NCI-H446 (cell line): ENCODE measurements at regions not wholly inside any gene's neighbourhood (a gene's known extent, or its start where the extent isn't known, plus 50 kb on each side); places are given as distances from the start of the nearest gene placed in this dataset.

Source experiments
- DNase-seq, 2 experiments: peaks; one replicate each; lab custom pipeline; 2025; lab: John Stamatoyannopoulos, UW

DNA sequence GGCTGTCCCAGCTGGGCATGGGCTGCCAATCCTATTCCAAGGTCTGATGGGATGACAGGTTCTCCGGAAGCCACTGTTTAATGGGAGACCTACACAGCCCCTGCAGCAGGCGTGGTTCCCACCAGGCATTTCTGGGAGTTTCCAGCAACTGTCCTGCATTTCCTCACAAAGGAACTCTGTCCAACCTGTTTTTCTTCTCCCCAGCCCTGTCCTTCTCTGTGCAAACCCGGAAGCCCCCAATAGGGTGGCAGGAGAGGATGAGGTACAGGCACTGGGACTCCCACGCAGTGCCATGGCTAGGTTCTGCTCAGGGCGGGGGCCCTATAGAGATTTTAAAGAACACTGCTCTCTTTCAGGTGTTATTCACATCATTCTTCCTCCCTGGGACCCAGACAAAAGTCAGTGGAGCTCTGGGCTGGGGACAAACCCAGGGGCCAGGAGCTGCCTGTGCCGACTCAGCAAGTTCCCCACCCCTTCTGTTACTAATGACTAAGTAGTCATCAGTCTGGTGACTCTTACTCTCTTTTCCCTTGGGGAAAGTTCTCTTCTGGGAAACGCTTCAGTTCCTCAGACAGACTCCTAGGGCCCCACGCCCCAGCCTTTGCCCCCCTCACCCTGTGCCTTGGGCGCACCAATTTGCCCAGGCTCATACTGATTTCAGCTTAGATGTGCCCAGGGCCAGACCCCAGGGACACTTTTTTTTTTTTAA lies 97.7 kb downstream of the CD47 start:
- DNase-seq = no peak

DNA sequence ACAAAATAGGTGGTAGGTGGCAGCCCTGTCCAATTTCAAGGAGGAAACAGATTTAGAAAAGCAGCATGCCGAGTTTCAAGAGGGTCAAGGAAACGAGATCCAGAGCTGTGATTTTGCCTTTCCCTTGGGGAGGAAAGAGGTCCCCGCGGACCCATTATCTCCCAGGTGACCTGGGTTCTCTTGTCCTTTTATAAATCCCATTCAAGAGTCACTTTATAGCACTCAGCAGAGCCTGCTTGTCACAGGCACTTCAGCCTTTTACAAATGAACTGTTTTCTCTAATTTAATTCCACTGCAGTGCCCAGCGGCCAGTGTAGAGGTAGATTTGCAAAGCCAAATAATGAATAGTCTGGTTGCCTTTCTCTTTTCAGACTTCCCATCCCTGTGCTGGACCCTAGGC lies 99.9 kb downstream of the CD47 start:
- DNase-seq = no peak

DNA sequence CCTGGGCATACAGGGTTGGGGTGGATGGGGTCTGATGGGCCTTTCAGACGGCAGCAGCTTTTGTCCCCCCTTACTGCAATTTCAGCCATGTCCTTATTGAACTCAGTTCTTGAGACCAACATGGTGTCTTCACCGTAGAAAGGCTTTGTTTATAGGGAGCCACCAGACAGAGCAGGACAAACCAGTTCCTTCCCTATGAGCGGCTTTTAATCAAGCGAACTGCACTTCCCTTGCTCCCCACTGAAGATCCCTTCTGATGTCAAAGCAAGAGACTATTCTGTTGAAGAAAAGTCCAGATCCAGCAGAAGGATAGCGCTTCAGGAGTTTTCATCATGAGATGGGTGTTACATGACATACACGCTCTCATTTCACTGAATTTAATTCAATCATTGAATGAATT lies 100.4 kb downstream of the CD47 start:
- no peak for DNase-seq

DNA sequence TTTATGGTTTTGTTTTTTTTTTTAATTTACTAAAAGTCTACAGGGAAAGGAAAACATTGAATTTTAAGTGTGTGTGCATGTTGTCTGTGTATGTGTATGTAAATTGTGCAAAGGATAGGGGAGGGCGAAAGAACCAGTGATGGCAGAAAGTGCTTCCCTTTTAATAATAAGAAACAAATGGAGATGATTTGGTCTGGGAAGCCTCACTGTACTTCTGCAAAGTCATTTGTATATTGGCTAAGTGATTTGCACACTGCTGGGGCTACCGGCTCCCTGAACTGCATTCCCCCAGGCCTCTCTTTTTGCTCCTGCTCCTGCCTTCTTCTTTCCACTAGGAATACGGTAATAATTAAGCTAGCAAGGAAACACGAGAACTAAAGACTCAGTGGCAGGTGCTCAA lies 101.2 kb downstream of the CD47 start:
- DNase-seq = no peak

DNA sequence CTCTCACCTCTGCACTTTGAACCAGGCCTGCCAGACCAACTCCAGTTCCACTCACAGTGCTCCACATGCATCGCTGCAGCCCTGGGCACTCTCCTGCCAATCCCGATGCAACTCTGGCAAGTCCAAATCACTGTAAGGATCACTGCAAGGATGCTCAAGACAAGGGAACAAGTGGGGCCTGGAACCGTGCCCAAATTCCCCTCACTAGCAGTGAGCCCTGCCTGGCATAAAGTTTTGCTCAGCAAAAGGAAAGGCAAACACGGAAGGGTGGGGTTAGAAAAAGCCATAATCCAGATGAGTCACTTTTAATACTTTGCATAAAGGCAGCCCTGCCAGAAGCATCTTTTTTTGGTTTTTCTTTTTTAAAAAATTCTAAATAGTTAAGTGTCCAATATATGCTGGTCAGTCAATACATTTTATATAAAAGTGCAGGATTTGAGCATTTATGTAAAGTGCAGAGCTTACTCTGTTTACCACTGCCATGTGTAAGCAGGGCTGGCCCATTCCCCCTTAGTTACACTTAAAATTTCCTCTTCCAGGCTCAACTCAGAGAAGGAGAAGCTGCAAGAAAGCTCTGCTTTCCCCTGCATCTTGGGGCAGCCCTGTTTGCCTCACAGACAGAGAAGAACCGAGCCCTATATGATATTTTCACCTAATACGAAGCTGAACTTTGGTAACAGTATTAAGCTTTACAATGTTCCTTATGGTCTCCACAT lies 102.2 kb downstream of the CD47 start:
- DNase-seq = peak in 1 of 2 experiments; percentile 49

DNA sequence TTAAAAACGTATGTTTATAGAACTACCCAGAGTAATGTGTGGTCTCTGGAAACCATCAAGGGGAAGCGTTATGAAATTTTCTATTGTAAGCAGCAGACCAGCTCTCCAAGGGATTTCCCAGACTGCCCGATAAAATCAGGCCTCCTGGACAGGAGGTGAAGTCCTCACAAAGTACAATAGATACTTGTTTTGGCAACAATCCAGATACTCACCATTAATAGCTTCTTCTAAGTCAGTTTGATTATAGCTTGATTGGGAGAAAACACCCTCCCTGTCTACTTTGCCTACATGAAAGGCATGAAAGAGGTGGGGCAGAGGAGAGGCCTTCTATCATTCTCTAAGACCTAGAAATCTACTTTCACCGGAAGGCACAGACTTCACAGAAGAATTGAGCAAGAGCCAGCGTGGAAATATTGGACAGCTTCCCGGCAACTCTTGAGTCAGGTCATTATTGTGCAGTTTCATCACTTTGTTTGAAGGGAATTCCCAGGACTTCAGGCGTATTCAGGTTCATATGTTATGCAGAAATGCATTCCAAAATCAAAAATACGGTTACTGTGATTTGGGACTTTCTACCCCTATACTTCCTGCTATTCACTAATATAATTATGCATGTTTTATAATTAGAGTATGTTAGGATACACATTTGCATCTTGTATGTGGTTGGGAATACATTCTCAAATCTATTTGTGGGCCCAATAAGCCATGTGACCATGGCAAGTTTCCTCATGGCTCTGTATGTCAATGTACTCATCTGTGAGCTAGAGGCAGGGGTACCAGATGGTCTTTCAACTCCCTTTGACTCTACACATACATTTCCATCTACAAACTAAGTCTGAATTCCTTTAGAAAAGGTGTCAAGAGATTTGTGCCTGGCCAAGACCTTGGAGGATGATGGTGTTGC lies 103.5 kb downstream of the CD47 start:
- peak; percentile 18 to 76 for DNase-seq

DNA sequence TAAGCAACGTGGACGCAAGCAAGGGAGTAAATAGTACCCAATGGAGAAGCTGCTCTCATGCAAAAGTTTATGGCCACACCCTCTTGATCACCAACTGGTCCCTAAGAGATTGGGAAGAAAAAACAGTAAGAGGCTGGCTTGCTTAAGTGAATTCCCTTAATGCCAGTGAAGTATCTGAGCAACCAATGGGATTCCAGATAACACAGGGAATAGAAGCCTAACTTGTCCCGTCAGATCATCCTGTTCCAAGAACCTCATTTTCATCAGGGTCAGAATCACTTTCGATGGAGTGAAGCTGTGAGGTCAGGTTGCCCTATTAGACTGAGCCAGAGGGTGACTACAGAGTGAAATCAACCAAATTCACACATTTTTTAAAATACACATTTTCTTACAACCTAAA lies 104.3 kb downstream of the CD47 start:
- DNase-seq = no peak

DNA sequence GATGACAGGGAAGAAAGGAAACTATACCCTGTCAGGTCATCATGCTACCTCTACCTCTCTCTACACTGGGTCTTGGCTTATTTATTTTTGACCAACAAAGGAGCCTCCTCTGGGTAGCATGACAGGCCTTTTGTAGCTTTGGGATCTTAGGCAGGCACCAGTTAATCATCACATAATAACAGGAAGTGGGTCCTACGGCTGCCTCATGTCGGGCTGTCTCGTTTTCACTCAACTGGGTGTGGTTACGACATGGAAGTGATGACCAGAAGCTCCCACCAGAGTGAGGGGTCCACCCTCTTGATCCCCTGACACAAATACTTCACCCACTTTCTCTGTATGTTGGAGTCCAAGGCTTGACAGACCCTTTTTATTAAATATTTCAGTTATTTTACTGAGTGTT lies 105.3 kb downstream of the CD47 start:
- DNase-seq = no peak

DNA sequence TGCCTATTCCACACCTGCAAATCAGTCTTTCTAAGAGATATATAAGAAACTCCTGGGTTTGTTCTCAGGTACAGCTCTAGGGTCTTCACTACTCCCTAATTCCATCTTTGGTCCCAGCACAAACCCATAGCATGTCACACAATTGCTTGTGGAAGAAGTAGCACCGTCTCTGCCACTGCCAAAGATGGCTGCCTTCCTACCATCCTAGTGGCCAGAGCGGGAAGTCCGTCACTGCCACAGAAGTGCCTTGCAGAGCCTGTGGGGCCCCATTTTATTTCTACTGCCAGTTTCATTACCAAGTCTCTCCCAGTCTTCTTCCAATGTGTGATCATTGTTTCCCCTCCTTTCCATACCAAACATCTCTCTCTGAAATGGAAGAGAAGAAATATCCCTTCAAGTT lies 107.6 kb downstream of the CD47 start:
- no peak for DNase-seq

DNA sequence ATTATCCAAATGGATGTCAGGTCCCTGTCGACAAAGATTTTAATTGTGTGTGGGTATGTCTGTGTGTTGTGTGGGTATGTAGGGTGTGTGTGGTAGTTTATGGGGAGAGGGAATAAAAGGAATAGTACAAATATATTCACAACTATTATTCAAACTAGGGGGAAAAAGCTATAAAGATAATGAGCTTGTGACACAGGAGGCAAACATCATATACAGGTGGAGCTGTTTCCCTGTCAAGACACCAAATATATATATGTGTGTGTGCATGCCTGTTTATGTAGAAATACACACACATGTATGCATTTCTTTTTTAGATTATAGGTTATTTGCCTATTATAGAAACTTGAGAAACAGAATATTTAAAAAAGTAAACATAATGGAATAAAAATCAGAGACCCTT lies 108.7 kb downstream of the CD47 start:
- DNase-seq = no peak

DNA sequence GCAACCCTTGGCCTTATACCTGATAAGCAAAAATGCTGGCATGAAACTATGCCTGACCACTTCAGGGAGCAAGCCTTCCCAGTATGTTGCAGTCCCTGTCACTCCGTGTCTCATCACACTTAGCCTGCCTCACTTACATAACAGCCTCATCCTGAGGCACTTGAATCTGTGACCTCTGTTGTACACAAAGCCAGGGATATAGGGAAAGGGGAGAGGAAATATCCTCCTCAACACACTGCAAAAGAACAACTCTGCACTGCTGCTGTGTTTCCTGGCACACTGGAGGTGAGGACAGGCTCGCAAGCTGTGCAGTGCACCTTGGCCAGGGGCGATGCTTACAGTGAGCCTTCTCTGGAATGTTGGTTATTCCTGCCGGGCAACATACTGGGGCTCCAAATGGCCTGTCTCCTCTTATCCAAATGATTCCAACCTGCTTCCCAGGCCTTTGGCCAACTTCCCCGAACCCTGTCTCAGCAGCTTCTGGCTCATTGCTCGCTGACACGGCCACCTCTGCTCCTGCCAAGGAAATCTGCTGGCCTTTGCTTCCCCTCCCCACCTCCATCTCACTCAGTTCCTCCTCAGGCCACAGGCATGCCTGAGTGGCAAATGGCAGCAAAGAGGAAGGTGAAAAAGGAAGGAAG lies 109.2 kb downstream of the CD47 start:
- DNase-seq = peak; percentile 25 to 82

DNA sequence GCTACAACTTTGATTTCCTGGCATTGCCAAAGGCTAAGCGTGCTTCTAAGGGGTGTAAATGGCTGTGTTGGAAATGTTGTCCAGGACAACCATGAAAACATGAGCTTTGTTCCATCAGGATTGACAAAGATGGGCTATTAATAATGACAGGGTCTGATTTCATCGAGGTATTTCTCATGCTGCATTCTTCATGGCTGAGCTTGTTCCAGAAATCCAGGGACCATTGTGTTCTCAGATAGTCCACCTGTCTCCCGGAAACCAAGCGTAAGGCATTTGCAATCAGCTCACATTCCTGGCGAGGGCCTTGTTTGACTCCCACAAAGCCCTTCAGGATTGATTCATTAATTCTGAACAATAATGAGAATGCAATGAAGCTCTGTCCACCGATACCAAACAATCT lies 111.3 kb downstream of the CD47 start:
- no peak for DNase-seq

DNA sequence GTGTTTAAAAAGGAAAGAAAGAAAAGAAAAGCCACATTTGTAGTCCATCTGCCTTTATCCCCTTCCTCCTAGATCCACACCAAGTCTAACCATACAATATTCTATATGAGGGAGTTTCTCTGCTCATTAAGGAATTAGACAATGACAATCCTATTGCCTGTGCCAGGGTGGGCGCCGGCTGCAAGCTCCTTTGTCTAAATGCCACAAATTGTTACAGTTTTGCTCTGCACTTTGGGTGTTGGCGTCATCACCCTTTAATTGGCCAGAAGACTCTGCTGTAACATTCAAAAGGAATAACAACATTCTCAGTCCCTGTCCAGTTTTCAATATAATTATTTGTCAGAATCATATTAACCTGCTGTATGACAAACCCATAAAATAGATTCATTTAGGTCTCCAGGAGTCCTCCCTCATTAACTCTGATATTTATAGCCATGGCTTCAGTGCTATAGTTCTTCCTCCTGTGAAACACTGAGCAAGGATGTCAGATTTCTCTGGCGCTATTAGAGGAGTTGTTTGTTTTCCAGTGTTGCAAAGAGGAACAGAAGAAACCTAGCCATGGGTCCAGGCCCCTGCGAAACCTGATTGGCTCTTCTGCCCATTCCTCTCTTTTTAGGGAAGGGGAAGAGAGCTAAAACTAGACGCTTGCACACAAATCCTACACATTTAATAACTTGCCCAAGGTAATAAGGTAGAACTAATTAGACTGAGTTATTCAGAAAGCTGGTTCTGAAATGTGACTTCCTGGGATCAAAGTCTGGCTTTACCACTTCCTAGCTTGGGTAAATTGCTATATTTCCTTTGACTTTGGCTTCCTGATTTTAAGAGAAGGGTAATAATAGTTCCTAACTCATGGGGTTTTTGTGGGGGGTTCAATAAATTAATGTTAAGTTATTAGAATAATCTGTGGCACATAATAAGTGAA lies 112.4 kb downstream of the CD47 start:
- DNase-seq = peak in 1 of 2 experiments; percentile 17

DNA sequence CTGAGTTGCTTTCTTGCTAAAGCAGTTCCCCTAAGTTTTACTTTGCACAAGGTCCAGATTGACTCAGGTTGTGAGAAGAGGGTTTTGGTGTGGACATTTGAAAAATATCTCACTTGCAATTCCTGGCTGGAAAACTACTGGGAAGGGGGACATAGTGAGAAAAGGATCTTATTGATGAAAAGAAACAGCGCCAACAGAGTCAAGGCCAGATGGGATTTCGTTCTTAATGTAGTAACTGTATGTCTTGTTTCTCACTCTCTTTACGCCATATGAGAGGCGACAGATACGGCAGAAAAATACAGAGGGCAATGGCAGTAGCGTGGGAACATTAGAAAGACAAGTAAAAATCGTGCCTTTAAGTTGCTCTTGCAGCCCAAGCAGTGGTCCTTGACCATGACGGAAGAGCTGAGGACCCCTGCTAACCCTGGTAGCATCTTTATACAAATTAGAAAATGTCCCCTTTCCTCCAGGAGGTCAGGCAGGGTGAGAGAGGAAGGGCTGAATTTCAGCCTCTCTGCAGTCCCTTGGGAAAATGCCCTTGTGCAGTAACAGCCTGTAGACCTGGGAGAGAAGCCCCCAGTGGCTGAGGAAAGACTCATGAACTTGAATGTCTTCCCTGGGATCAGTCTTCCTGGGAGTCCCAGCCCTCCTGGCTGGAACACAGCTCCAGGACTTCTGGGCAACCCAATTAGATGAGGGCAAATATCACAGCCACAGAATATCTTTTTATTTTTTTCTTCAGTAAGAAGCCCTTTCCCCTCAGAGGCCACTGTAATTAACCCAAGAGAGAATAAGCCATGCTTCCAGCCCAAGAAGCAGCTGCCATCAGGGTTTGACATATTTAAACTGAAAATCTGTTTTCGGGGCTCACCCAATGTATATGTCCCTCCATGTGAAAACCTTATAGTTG lies 113.4 kb downstream of the CD47 start:
- no peak for DNase-seq

DNA sequence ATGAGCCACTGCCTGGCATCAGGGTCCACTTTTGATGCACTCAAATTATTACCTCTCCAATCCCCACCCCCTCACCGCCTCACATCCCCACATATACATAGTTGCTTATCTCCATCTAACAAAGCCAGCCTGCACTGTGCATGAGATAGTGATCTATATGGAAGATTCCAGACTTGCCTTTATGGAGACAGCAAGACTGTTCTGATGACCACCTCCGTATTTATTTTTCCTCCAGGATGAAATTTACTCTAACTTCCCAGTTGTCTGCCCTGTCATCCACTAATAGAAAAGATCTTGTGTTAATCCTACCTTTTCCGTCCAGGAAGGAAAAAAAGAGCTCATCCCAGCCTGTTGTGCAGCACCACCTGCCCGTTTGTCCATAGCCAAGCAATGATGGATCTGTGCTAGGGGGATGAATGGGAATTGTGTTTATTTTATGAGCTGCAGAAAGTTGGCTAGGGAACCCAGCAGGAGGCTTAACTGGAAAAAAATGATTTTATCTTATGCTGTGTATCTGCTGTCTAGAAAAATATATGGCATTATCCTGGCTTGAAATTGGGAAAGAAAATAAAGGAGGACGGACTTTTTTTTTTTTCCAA lies 114.5 kb downstream of the CD47 start:
- no peak for DNase-seq

DNA sequence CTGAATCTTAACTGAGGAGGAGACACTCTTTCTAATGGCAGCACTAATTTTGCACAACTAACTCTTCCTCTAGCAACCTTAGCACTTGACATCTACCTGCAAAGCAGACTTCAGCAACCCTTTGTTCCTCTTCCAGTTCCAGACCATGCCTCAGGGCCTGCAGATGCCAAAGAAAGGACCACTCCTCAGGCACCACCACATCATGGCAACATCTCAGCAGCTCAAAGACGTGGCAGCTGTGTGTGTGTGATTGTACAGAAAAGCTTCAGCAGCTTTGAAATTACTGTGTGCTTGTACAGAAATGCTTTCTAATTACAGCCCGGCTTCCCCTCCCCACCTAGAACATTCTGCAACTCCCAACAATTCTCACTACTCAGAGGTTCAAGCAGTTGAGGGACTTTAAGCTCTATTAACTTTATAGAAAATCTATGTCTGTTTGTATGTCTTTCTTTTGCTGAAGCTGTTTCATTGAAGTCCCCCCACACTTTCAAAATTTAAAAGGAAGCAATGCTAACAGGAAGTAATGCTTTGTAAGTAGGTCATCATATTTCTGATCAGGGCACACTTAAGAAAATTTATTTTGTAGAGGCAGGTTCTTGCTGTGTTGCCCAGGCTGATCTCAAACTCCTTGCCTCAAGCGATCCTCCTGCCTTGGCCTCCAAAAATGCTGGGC lies 115.2 kb downstream of the CD47 start:
- DNase-seq = no peak

DNA sequence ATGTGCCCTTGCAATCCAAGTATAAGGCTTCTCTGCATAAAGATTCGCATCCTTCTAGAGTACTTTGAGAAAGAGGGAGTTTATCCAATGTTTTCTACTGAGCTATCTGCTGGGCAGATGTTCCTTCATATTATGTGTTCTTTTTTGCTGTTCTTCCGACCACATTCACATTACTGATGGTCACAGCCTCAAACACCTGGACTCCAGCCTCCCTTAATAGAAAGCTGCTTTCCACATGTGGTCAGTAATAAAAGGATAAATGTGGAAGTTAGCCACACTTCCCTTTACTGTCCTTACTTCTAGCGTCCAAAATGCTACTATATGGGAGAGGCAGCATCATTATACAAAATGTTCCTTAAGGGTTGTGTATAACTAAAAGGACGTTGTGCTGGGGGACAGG lies 116.9 kb downstream of the CD47 start:
- DNase-seq = no peak

DNA sequence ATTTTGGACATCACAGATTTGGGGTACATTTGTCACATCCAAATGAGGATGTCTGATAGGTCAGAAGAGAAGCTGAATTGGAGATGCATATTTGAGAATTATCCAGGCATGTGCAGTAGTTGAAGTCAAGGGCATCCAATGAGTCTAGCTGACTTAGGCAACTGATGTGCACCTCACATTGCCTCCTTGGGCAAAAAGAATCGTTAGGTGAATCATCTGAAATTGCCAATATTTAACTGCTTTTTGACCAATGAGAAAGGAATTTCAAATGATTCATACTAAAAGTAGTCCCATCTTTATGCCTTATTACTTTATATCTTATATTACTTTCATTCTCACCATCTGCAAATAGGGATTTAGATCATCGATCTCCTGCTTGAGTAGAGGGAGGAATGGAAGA lies 117.7 kb downstream of the CD47 start:
- DNase-seq = no peak

DNA sequence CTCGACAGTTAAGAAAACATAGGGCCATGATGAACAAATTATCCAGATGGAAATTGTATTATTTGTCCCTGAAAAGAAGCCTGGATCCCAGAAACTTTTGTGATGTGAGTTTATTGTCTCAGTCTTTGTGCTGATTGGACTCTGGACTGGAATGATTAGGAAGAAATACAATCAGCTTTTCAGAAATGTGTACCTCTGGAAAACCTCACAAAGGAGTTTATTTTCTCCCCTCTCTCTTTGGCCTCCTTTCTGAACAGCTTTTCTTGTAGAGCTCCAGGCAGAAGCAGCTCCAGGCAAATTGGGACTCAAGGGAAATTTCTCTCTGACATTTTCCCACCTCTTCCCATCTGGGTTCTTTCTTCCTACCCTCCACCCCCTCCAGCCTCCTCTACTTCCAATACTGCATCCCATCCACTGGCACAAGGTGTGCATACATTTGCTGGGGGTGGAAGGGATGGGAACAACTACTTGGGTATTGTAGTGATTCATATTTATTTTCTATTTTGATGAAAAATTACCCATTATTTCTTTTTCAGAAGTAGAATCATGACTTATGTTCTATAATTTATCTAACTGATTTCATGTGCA lies 119.7 kb downstream of the CD47 start:
- no peak for DNase-seq
